ENCODE measurements at regions not wholly inside any gene's neighbourhood (a gene's known extent, or its start where the extent isn't known, plus 50 kb on each side); places are given as distances from the start of the nearest gene placed in this dataset.

DNA sequence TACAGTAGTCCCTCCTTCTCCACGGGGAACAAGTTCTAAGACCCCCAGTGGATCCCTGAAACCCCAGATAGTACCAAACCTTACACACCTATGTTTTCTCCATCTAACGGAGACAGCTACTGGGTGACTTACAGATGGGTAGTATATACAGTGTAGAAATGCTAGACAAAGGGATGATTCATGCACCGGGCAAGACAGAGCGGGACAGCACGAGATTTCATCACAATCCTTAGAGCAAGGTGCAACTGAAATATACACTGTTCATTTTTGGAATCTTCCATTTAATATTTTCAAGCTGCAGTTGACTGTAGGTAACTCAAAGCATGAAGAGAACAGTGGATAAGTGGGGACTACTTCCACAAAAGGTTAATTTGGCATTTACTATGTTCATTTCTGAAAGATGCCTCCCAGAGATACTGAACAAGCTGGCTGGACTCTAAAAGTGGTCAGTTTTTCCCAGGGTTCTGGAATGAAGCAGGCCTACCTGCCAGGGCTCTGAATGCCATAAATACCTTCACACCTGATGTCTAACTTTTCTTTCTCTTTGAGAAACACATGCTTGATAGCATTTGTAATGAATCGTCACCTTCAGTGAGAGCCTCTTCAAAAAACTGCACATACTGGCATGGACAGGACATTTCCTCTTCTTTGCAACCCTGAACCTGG lies 127.7 kb upstream of the FOXN3 start:
- TF ChIP-seq POLR2AphosphoS5 (IDR thresholded peaks at IDR 0.05) (no peak), POLR2A (IDR thresholded peaks at IDR 0.05) (no peak)
- TF ChIP-seq, protein P1, sequence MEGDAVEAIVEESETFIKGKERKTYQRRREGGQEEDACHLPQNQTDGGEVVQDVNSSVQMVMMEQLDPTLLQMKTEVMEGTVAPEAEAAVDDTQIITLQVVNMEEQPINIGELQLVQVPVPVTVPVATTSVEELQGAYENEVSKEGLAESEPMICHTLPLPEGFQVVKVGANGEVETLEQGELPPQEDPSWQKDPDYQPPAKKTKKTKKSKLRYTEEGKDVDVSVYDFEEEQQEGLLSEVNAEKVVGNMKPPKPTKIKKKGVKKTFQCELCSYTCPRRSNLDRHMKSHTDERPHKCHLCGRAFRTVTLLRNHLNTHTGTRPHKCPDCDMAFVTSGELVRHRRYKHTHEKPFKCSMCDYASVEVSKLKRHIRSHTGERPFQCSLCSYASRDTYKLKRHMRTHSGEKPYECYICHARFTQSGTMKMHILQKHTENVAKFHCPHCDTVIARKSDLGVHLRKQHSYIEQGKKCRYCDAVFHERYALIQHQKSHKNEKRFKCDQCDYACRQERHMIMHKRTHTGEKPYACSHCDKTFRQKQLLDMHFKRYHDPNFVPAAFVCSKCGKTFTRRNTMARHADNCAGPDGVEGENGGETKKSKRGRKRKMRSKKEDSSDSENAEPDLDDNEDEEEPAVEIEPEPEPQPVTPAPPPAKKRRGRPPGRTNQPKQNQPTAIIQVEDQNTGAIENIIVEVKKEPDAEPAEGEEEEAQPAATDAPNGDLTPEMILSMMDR (IDR thresholded peaks at IDR 0.05) = no peak
